ENCODE measurements at regions not wholly inside any gene's neighbourhood (a gene's known extent, or its start where the extent isn't known, plus 50 kb on each side); places are given as distances from the start of the nearest gene placed in this dataset.

- H3K36me3 Mint-ChIP-seq, result peaks cover 8% of the 10 kb centered on the region
- no peak overlapping the region for H3K27ac Mint-ChIP-seq
- H3K27me3 ChIP-seq (replicated peaks in 1 of 2; ENCODE audit: control insufficient read depth in 2 of 2, extremely low read depth in 1 of 2, insufficient read depth in 2 of 2, low read length in 1 of 2), result no peaks in the 10 kb centered on the region
- no peak for DNase-seq
- no peak for ATAC-seq (replicated peaks in 1 of 4)
- H3K4me3 Mint-ChIP-seq, result no peak overlapping the region
- H3K27me3 Mint-ChIP-seq, result peaks cover 0 to 1% of the 10 kb centered on the region in 2 donors
- H3K36me3 ChIP-seq (ENCODE audit: control insufficient read depth in 2 of 2, extremely low read depth in 1 of 2, insufficient read depth in 1 of 2, low read length in 1 of 2), result no peaks in the 10 kb centered on the region
- H3K9me3 Mint-ChIP-seq, result peaks cover 0 to 11% (median 9%) of the 10 kb centered on the region in 3 donors
- no peak overlapping the region for H3K27ac ChIP-seq (ENCODE audit: low read length)
- 90% methylated on average over 1 of the region's 1 CpG for WGBS (ENCODE audit: insufficient coverage)
- no peaks in the 10 kb centered on the region for H3K4me1 ChIP-seq (ENCODE audit: control insufficient read depth in 1 of 2, extremely low read depth in 1 of 2, insufficient read depth in 2 of 2, low read length in 2 of 2)
- CTCF ChIA-PET, result interaction anchor here in 1 of 2 donors (0.6 kb wide), 1 partner anchor 313 kb away, joined by 3 read pairs; no protein-coding TSS in a partner anchor
- H3K4me1 Mint-ChIP-seq, result no peaks in the 10 kb centered on the region
- H3K4me3 ChIP-seq (ENCODE audit: control insufficient read depth in 1 of 2, extremely low read depth in 1 of 2, low read length in 1 of 2), result no peak overlapping the region
- POLR2A ChIA-PET, result interaction anchor here in 1 of 2 donors (0.6 kb wide), 1 partner anchor 30 kb away, joined by 3 read pairs; no protein-coding TSS in a partner anchor
- no peaks in the 10 kb centered on the region for H3K9me3 ChIP-seq
These were observed 170.4 kb downstream of the PTPRC start for GRCh38 chr1:198809247-198809646.

- Histone ChIP-seq H3K27me3 (replicated peaks in 1 of 2; ENCODE audit: control insufficient read depth in 2 of 2, extremely low read depth in 1 of 2, insufficient read depth in 2 of 2, low read length in 1 of 2) (no peaks in the 10 kb centered on the region), H3K36me3 (ENCODE audit: control insufficient read depth in 2 of 2, extremely low read depth in 1 of 2, insufficient read depth in 1 of 2, low read length in 1 of 2) (no peaks in the 10 kb centered on the region), H3K27ac (ENCODE audit: low read length) (no peak overlapping the region), H3K4me3 (ENCODE audit: control insufficient read depth in 1 of 2, extremely low read depth in 1 of 2, low read length in 1 of 2) (no peak overlapping the region), H3K4me1 (ENCODE audit: control insufficient read depth in 1 of 2, extremely low read depth in 1 of 2, insufficient read depth in 2 of 2, low read length in 2 of 2) (no peaks in the 10 kb centered on the region), H3K9me3 (no peaks in the 10 kb centered on the region)
- no peak overlapping the region for H3K27ac Mint-ChIP-seq
- no peaks in the 10 kb centered on the region for H3K4me1 Mint-ChIP-seq
- no peak for DNase-seq
- CTCF ChIA-PET, result no interaction called here
- no peak overlapping the region for H3K4me3 Mint-ChIP-seq
- peaks cover 12% of the 10 kb centered on the region for H3K36me3 Mint-ChIP-seq
- 57% methylated on average over 3 of the region's 3 CpGs for WGBS (ENCODE audit: insufficient coverage)
- peaks cover 0 to 1% of the 10 kb centered on the region in 2 donors for H3K27me3 Mint-ChIP-seq
- POLR2A ChIA-PET, result interaction anchor here in 1 of 2 donors (0.6 kb wide), 1 partner anchor 614 kb away, joined by 10 read pairs; no protein-coding TSS in a partner anchor
- no peak for ATAC-seq (replicated peaks in 1 of 4)
- peaks cover 5 to 30% (median 27%) of the 10 kb centered on the region in 3 donors for H3K9me3 Mint-ChIP-seq
These were observed 172.6 kb downstream of the PTPRC start for GRCh38 chr1:198811449-198811848.

GRCh38 chr1:198823626-198824025 lies 184.8 kb downstream of the PTPRC start:
- H3K36me3 Mint-ChIP-seq, result no peaks in the 10 kb centered on the region
- no CpG with 5 or more reads among the region's 1 CpG for WGBS (ENCODE audit: insufficient coverage)

GRCh38 chr1:198825254-198825653 lies 186.4 kb downstream of the PTPRC start:
- CTCF ChIA-PET, result interaction anchor here (0.6 to 1.3 kb wide), 3 partner anchors 23 to 1303 kb away, joined by 3 to 4 read pairs (median 3); no protein-coding TSS in a partner anchor
- Histone ChIP-seq H3K36me3 (ENCODE audit: control insufficient read depth in 2 of 2, extremely low read depth in 1 of 2, insufficient read depth in 1 of 2, low read length in 1 of 2) (no peaks in the 10 kb centered on the region), H3K4me3 (ENCODE audit: control insufficient read depth in 1 of 2, extremely low read depth in 1 of 2, low read length in 1 of 2) (no peak overlapping the region), H3K27ac (ENCODE audit: low read length) (no peak overlapping the region), H3K4me1 (ENCODE audit: control insufficient read depth in 1 of 2, extremely low read depth in 1 of 2, insufficient read depth in 2 of 2, low read length in 2 of 2) (peaks cover 0 to 4% of the 10 kb centered on the region in 2 experiments), H3K27me3 (replicated peaks in 1 of 2; ENCODE audit: control insufficient read depth in 2 of 2, extremely low read depth in 1 of 2, insufficient read depth in 2 of 2, low read length in 1 of 2) (peaks cover 0 to 5% of the 10 kb centered on the region in 2 experiments), H3K9me3 (no peaks in the 10 kb centered on the region)
- DNase-seq, result no peak
- Mint-ChIP-seq H3K36me3 (no peaks in the 10 kb centered on the region), H3K4me1 (peaks cover 0 to 5% (median 3%) of the 10 kb centered on the region in 3 donors), H3K27me3 (peaks cover 0 to 2% of the 10 kb centered on the region in 2 donors), H3K27ac (no peak overlapping the region), H3K9me3 (no peaks in the 10 kb centered on the region), H3K4me3 (no peak overlapping the region)
- POLR2A ChIA-PET, result no interaction called here
- 100% methylated on average over 1 of the region's 1 CpG for WGBS (ENCODE audit: insufficient coverage)
- no peak for ATAC-seq (replicated peaks in 1 of 4)

More at GRCh38 chr1:198823626-198824025, 184.8 kb downstream of the PTPRC start:
- H3K9me3 Mint-ChIP-seq, result no peaks in the 10 kb centered on the region
- H3K27me3 Mint-ChIP-seq, result peaks cover 0 to 2% of the 10 kb centered on the region in 2 donors
- Histone ChIP-seq H3K36me3 (ENCODE audit: control insufficient read depth in 2 of 2, extremely low read depth in 1 of 2, insufficient read depth in 1 of 2, low read length in 1 of 2) (no peaks in the 10 kb centered on the region), H3K4me1 (ENCODE audit: control insufficient read depth in 1 of 2, extremely low read depth in 1 of 2, insufficient read depth in 2 of 2, low read length in 2 of 2) (no peaks in the 10 kb centered on the region), H3K27me3 (replicated peaks in 1 of 2; ENCODE audit: control insufficient read depth in 2 of 2, extremely low read depth in 1 of 2, insufficient read depth in 2 of 2, low read length in 1 of 2) (peaks cover 0 to 5% of the 10 kb centered on the region in 2 experiments), H3K4me3 (ENCODE audit: control insufficient read depth in 1 of 2, extremely low read depth in 1 of 2, low read length in 1 of 2) (no peak overlapping the region), H3K9me3 (no peaks in the 10 kb centered on the region), H3K27ac (ENCODE audit: low read length) (no peak overlapping the region)
- CTCF ChIA-PET, result no interaction called here
- no peaks in the 10 kb centered on the region for H3K4me1 Mint-ChIP-seq
- no peak for ATAC-seq (replicated peaks in 1 of 4)
- H3K27ac Mint-ChIP-seq, result no peak overlapping the region
- H3K4me3 Mint-ChIP-seq, result no peak overlapping the region
- DNase-seq, result no peak
- POLR2A ChIA-PET, result no interaction called here

- no peaks in the 10 kb centered on the region for H3K9me3 Mint-ChIP-seq
- no peak overlapping the region for H3K4me3 ChIP-seq (ENCODE audit: control insufficient read depth in 1 of 2, extremely low read depth in 1 of 2, low read length in 1 of 2)
- peaks cover 5 to 15% (median 10%) of the 10 kb centered on the region in 3 donors for H3K4me1 Mint-ChIP-seq
- H3K36me3 ChIP-seq (ENCODE audit: control insufficient read depth in 2 of 2, extremely low read depth in 1 of 2, insufficient read depth in 1 of 2, low read length in 1 of 2), result no peaks in the 10 kb centered on the region
- H3K4me3 Mint-ChIP-seq, result no peak overlapping the region
- H3K36me3 Mint-ChIP-seq, result no peaks in the 10 kb centered on the region
- 82% methylated on average over 2 of the region's 2 CpGs for WGBS (ENCODE audit: insufficient coverage)
- ChIA-PET POLR2A (no interaction called here), CTCF (no interaction called here)
- H3K27me3 Mint-ChIP-seq, result peaks cover 0 to 2% of the 10 kb centered on the region in 2 donors
- no peaks in the 10 kb centered on the region for H3K9me3 ChIP-seq
- H3K4me1 ChIP-seq (ENCODE audit: control insufficient read depth in 1 of 2, extremely low read depth in 1 of 2, insufficient read depth in 2 of 2, low read length in 2 of 2), result peaks cover 2 to 6% of the 10 kb centered on the region in 2 experiments
- H3K27ac ChIP-seq (ENCODE audit: low read length), result no peak overlapping the region
- no peak for ATAC-seq (replicated peaks in 1 of 4)
- DNase-seq, result no peak
- peaks cover 0 to 5% of the 10 kb centered on the region in 2 experiments for H3K27me3 ChIP-seq (replicated peaks in 1 of 2; ENCODE audit: control insufficient read depth in 2 of 2, extremely low read depth in 1 of 2, insufficient read depth in 2 of 2, low read length in 1 of 2)
- H3K27ac Mint-ChIP-seq, result no peak overlapping the region
These were observed 190.5 kb downstream of the PTPRC start for GRCh38 chr1:198829356-198829755.

GRCh38 chr1:198829944-198830343 lies 191.1 kb downstream of the PTPRC start:
- Histone ChIP-seq H3K27me3 (replicated peaks in 1 of 2; ENCODE audit: control insufficient read depth in 2 of 2, extremely low read depth in 1 of 2, insufficient read depth in 2 of 2, low read length in 1 of 2) (peaks cover 0 to 5% of the 10 kb centered on the region in 2 experiments), H3K4me1 (ENCODE audit: control insufficient read depth in 1 of 2, extremely low read depth in 1 of 2, insufficient read depth in 2 of 2, low read length in 2 of 2) (peaks cover 2 to 6% of the 10 kb centered on the region in 2 experiments), H3K36me3 (ENCODE audit: control insufficient read depth in 2 of 2, extremely low read depth in 1 of 2, insufficient read depth in 1 of 2, low read length in 1 of 2) (no peaks in the 10 kb centered on the region), H3K9me3 (no peaks in the 10 kb centered on the region), H3K4me3 (ENCODE audit: control insufficient read depth in 1 of 2, extremely low read depth in 1 of 2, low read length in 1 of 2) (no peak overlapping the region), H3K27ac (ENCODE audit: low read length) (no peak overlapping the region)
- H3K27ac Mint-ChIP-seq, result no peak overlapping the region
- peaks cover 0 to 2% of the 10 kb centered on the region in 2 donors for H3K27me3 Mint-ChIP-seq
- no peaks in the 10 kb centered on the region for H3K9me3 Mint-ChIP-seq
- WGBS (ENCODE audit: insufficient coverage), result no CpG with 5 or more reads among the region's 1 CpG
- DNase-seq (no peak), ATAC-seq (replicated peaks in 1 of 4) (no peak)
- POLR2A ChIA-PET, result no interaction called here
- CTCF ChIA-PET, result no interaction called here
- no peaks in the 10 kb centered on the region for H3K36me3 Mint-ChIP-seq
- no peak overlapping the region for H3K4me3 Mint-ChIP-seq
- H3K4me1 Mint-ChIP-seq, result peaks cover 5 to 15% (median 10%) of the 10 kb centered on the region in 3 donors
